ENCODE measurements at regions not wholly inside any gene's neighbourhood (a gene's known extent, or its start where the extent isn't known, plus 50 kb on each side); places are given as distances from the start of the nearest gene placed in this dataset.

DNA sequence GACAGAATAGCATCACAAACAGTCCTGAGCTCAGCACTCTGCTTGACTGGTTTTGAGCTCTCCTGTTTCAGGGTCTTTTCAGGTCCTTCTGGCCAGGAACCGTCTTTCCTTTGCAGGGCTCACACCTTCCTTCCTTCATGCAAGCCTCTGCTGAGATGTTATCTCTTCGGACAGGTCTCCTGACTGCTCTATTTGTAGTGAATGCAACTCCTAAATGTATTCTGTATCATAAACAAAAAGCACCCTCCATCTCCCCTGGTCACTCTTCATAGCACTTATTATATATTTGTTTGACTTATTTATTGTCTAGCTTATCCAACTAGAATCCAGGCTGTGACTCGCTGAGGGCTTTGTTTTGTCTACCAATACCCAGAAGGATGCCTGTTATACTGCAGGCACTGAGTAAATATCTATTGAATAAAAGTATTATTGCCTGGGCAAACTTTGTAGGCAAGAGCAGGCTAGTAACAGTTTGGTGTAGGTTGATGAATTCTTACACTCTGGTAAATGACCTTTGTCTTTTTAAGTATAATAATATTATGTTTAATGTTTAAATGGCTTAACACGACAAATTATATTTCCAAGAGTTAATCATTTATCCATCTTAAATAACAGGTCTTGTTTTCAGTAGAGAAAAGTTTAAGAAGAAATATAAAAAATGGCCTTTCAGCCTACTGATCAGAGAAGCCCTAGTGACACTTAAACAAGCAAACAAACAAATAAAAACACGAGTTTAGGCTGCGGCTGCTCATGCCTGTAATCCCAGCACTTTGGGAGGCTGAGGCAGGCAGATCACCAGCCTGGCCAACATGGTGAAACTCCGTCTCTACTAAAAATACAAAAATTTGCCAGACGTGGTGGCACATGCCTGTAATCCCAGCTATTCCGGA, 199.7 kb downstream of the BCAS1 start:
- TF ChIP-seq, protein P1, sequence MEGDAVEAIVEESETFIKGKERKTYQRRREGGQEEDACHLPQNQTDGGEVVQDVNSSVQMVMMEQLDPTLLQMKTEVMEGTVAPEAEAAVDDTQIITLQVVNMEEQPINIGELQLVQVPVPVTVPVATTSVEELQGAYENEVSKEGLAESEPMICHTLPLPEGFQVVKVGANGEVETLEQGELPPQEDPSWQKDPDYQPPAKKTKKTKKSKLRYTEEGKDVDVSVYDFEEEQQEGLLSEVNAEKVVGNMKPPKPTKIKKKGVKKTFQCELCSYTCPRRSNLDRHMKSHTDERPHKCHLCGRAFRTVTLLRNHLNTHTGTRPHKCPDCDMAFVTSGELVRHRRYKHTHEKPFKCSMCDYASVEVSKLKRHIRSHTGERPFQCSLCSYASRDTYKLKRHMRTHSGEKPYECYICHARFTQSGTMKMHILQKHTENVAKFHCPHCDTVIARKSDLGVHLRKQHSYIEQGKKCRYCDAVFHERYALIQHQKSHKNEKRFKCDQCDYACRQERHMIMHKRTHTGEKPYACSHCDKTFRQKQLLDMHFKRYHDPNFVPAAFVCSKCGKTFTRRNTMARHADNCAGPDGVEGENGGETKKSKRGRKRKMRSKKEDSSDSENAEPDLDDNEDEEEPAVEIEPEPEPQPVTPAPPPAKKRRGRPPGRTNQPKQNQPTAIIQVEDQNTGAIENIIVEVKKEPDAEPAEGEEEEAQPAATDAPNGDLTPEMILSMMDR (IDR thresholded peaks at IDR 0.05; ENCODE audit: low read depth, low read length), result no peak
- H3K27me3 ChIP-seq (ENCODE audit: insufficient read depth, low read depth, severe bottlenecking), result no peaks in the 10 kb centered on the region
- H3K27ac ChIP-seq, result no peak overlapping the region

DNA sequence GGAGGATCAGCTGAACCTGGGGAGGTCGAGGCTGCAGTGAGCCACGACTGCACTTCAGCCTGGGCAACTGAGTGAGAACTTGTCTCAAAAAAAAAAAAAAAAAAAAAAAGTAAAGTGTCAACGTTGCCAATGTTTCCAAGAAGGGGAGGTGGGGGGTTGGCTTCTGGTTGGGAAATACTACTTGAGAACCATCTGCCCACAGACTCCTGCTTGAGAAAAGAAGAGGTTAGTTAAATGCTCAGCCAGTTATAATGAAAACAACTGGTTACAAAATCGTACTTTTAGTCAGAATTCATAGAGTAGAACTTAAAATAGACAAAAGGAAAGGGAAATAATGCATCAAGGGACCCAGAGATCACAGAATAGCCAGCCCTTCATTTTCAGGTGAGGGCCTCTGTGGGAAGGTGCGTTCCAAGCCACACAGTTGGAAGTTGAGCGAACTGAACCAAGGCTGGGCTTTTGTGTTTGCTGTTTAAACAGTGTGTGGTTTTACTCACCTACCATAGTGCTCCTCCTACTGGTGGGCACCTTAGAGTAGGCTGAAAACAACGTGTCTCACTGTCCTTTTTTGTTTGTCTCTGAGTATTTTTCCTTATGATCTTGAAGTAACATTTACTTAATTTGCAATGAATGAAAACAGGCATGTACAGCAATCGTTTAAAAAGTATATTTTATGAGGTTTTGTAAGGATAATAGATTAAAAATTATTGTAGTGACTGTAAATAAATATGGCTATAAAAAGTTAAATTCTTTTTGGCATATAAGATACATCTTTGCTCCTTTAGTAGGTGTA, 200.7 kb downstream of the BCAS1 start:
- no peaks in the 10 kb centered on the region for H3K36me3 ChIP-seq
- H3K27ac ChIP-seq, result peak overlapping the region; percentile 37; the same call in 1 of the 2 replicates
- H3K9me3 ChIP-seq (ENCODE audit: severe bottlenecking), result no peaks in the 10 kb centered on the region
- H3K4me3 ChIP-seq (ENCODE audit: low read depth, low read length), result no peak overlapping the region
- TF ChIP-seq, protein P1 (IDR thresholded peaks at IDR 0.05; ENCODE audit: low read depth, low read length), result peak; percentile 85
- DNase-seq, result peak; percentile 72
- H3K27me3 ChIP-seq (ENCODE audit: insufficient read depth, low read depth, severe bottlenecking), result no peaks in the 10 kb centered on the region

More for the DNA sequence above, 199.7 kb downstream of the BCAS1 start:
- H3K36me3 ChIP-seq, result no peaks in the 10 kb centered on the region
- DNase-seq, result no peak
- no peaks in the 10 kb centered on the region for H3K9me3 ChIP-seq (ENCODE audit: severe bottlenecking)
- H3K4me3 ChIP-seq (ENCODE audit: low read depth, low read length), result no peak overlapping the region

DNA sequence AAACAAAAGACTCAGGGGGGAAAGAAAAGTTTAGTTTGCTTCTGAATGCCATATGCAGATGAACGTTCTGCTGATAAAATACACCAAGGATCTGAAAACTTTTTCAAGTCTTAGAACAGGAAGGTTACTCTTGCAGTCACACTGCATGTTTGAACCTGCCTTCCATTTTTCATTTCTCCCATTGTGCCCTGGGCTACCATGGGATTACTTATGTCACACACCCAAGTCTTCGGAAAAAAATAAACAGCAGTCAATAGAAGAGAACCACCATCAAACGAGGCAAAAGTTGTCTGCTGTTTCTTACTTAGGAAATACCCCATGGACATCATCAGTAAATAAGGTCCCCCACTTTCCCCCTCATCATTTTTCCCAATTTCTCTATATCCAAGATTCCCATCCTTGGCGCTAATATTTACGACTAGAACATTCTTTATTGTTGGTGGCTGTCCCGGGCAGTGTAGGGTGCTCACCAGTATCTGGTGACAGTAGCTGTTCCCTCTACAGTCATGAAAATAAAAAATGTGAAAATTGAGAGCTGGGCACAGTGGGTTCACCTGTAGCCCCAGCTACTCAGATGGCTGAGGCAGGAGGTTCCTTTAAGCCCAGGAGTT, 202.5 kb downstream of the BCAS1 start:
- Histone ChIP-seq H3K27ac (no peak overlapping the region), H3K4me3 (ENCODE audit: low read depth, low read length) (no peak overlapping the region), H3K36me3 (no peaks in the 10 kb centered on the region), H3K9me3 (ENCODE audit: severe bottlenecking) (no peaks in the 10 kb centered on the region), H3K27me3 (ENCODE audit: insufficient read depth, low read depth, severe bottlenecking) (no peaks in the 10 kb centered on the region)
- no peak for DNase-seq
- TF ChIP-seq, protein P1 (IDR thresholded peaks at IDR 0.05; ENCODE audit: low read depth, low read length), result no peak

GRCh38 chr20:53866794-53867740, 203.3 kb downstream of the BCAS1 start:
- TF ChIP-seq, protein P1 (IDR thresholded peaks at IDR 0.05; ENCODE audit: low read depth, low read length), result no peak
- Histone ChIP-seq H3K9me3 (ENCODE audit: severe bottlenecking) (no peaks in the 10 kb centered on the region), H3K27ac (peak overlapping the region; percentile 60; the same call in 1 of the 2 replicates), H3K36me3 (no peaks in the 10 kb centered on the region), H3K4me3 (ENCODE audit: low read depth, low read length) (no peak overlapping the region; the same call in 1 of the 2 replicates), H3K27me3 (ENCODE audit: insufficient read depth, low read depth, severe bottlenecking) (no peaks in the 10 kb centered on the region)
- peak; percentile 17 for DNase-seq
